Fibroblast of skin of back (primary cell): ENCODE measurements at regions not wholly inside any gene's neighbourhood (a gene's known extent, or its start where the extent isn't known, plus 50 kb on each side); places are given as distances from the start of the nearest gene placed in this dataset.

Experiments
- DNase-seq: peaks from one replicate; pipeline ENCODE4 v3.0.0-alpha.2; 2013

- DNase-seq, result no peak
These were observed 231.0 kb upstream of the MVB12B start for GRCh38 chr9:126095546-126096190.

GRCh38 chr9:126096340-126096739 is 230.3 kb upstream of the MVB12B start:
- DNase-seq, result no peak

- no peak for DNase-seq
These were observed 228.9 kb upstream of the MVB12B start for GRCh38 chr9:126097679-126098078.

- no peak for DNase-seq
These were observed 220.2 kb upstream of the MVB12B start for GRCh38 chr9:126106404-126106803.

DNA sequence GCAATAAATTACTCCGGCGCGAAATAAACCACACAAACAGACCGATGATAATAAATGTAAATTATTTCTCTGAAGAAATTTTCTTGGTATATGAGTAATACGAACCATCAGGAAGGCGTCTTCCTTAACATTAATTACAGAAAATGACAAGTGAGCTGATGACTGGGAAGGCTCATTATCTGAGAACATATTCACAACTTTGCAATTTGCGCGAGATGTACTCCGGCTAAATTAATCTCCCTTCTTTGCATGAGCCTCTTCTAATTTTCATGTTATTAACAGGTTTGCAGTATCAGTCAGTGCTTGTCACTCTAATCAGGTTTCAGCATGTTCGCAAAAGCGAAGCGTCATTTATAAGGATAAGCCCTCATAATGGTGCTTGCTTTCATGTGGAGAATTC is 218.9 kb upstream of the MVB12B start:
- DNase-seq, result no peak

DNA sequence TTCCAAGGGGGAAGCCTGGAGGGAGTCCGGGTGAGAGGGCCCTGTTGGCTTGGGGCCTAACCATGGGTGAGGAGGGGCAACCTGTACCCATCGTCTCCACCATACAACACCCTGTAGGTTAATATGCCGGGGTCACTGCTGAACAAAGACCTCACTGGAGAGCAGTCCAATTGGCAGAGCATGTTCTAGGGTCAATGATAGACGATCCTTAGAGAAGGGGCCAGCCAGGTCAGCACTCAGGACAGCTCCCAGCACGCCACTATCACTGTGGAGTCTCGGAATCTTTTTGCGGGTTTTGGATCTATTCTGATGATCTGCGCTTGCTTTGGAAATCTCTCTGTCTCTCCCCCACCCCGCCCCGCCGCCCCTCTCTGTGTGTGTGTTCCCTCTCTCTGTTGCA is 218.4 kb upstream of the MVB12B start:
- peak; percentile 27 for DNase-seq

- DNase-seq, result no peak
These were observed 217.1 kb upstream of the MVB12B start for GRCh38 chr9:126109575-126109974.

DNA sequence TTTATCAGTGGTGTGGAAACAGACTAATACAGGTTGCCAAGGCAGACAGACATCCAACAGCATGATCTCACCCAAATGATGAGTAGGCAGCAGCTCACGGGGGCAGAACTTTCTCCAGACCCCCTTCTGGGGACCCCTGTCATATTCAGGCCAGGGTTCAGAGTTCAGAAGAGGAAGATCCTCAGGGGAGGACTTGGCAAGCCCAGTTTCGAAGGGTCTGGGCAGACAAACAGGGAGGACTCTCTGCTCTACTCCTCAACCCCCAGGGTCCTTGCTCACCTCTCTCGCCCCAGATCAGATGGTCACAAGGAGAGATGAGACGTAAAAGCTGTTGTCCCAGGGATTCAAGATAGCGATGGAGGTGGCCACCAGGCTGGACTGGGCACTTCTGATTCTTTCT is 215.1 kb upstream of the MVB12B start:
- DNase-seq, result no peak

DNA sequence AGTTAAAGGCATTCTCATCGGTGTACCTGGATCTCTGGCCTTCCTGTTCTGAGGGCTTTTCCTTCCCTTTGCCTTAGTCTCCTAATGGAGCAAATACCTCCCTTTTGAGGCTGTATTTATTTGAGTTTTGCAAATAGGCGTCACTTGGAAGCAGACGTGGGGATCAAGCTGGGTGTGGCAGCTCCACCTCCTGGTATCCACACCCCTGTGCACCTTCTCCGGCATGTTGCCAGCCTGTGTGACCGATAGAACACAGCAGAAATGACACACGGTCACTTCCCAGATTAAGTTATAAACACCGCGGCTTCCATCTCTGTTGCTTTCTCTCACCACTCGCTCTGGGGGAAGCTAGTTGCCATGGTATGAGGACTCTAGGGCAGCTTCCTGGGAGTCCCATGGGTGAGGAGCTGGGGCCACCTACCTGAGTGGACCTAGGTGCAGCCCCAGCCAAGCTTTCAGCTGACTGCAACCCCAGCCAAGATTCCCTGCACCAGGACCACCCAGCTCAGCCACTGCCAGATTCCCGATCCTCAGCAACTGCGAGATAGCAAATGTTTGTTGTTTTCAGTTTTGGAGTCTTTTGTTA is 214.4 kb upstream of the MVB12B start:
- no peak for DNase-seq

DNA sequence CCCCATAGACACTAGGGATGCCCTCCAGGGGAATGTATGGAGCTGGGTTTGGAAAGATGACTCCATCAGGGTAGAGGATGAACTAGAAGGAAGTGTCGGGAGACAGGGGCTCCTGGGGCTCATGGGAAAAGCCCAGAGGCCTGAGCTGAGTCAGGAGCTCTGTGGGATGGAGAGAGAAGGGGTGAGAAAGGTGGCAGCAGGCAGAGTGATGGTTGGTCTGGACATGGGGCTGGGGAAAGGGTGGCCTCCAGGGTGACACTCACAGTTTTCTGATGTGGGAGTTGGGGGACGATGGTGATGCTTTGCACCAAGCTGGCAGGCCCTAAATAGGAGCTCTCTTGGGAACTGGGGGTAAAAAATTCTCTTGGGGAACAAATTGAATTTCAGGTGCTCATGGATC is 213.5 kb upstream of the MVB12B start:
- DNase-seq, result no peak

DNA sequence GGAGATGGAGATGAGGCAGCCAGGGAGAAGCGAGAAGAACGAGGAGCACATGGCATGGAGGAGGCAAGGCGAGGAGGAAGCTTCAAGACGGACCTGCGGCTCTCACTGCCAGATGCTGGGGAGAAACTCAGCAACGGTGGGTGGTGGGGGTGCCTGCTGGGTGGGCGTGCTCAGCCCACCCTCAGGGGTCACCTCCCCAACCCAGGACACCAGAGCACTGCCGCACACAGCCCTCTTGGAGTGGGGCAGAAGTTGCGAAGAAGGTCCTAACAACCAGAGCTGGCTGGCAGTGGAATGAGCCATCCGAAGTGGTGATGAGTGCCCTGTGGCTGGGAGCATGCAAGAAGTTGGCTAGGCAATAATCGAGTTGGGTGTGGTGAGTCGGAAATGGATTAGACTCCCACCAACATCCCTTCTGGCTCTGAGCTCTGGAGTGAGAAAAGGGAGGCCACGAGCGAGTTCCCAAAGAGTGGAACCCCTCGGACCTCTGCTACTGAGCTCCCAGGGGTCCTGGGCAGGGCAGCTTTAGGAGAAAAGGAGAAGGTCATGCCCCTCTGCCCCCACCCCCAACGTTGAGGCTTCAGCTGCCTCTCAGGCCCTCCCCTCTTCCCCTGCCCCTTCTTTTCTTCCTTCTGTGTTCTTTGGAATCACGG is 212.7 kb upstream of the MVB12B start:
- no peak for DNase-seq

DNA sequence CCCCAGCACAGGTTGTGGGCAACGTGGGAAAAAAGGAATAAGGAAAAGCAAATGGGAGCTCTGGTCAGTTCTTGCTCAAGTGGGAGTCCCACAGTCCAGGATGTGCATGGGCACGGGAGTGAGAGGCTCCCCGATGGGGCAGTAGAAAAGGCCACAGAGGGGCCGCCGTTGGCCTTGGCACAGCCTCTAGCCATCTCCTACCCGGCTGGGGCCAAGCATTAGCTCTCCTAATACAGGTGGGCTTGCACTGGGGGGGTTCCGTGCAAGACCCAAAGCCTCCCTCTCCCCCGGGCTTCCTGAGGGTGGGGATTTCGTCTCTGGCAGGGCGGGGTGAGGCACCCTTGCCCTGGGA is 212.2 kb upstream of the MVB12B start:
- DNase-seq, result no peak

DNA sequence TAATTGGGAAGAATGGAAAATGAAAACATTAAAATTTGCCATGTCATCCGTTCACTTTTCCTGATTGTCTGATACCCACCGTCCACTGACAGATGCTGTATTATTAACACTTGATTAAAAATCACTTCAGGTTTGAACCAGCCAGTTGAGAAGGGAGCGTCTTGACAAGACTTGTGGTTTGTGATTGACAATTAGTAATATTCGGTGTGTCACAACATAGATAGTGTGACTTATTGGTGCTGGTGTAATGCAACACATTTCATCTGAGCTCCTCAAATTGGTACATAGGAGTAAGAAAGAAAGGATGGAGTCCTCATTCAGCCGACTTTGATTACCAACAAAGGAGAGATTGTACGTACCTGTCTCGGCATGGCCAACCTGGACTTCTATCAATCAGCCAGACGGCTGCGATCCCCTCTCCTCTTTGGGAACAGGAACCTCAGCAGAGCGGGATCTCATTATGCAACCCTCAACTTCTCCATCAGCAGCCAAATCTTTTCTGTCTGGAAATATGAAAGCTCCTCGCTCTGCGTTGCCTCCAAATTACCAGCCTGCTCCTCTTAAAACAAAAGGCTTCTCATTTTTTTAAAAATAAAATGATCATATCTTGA is 211.7 kb upstream of the MVB12B start:
- DNase-seq, result no peak

- DNase-seq, result no peak
These were observed 210.1 kb upstream of the MVB12B start for GRCh38 chr9:126116351-126117157.

- DNase-seq, result no peak
These were observed 209.5 kb upstream of the MVB12B start for GRCh38 chr9:126117158-126117425.

GRCh38 chr9:126117631-126118030 is 209.0 kb upstream of the MVB12B start:
- DNase-seq, result no peak

- DNase-seq, result no peak
These were observed 206.9 kb upstream of the MVB12B start for GRCh38 chr9:126119731-126120130.

- no peak for DNase-seq
These were observed 203.6 kb upstream of the MVB12B start for GRCh38 chr9:126122901-126123616.

DNA sequence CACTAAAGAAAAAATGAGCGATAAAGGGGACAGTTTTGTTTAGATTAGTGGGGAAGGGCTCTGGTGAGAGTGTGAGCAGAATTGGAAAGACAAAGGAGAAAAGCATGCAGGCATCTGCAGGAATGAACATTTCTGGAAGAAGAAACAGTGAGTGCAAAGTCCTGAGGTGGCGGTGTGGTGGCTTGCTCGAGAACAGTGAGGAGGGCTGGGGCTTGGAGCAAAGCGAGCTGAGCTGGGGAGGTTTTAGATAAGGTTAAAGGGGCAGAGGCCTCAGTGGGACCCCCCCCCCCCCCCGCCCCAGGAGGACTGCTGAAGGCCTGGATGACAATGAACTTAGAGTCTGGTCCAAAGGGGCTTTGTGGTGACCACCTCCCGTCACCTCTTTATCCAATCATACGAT is 202.7 kb upstream of the MVB12B start:
- no peak for DNase-seq

- peak; percentile 4 for DNase-seq
These were observed 201.5 kb upstream of the MVB12B start for GRCh38 chr9:126125177-126125576.

DNA sequence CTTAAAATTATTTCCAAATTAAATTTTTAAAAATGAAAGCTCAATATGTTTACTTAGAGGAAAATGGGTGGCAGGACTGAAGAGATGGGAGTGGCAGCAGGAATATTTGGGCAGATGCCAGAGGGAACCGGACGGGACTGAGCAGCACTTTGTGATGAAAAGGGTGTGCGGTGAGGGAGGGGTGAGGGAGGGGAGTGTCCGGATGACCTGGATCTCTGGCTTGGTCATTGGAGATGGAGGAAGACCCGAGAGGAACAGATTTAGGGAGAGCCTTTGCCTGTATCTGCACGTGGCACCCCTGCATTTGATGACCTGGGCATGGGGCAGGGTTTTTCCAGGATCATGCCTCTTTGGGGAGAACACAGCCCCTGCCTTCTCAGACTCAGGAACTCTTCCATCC is 201.1 kb upstream of the MVB12B start:
- DNase-seq, result peak; percentile 4

- no peak for DNase-seq
These were observed 200.6 kb upstream of the MVB12B start for GRCh38 chr9:126125992-126126409.

- DNase-seq, result no peak
These were observed 199.8 kb upstream of the MVB12B start for GRCh38 chr9:126126807-126127206.
